HG03575 (cell line): ENCODE measurements at regions not wholly inside any gene's neighbourhood (a gene's known extent, or its start where the extent isn't known, plus 50 kb on each side); places are given as distances from the start of the nearest gene placed in this dataset.
"Not testable (repeated sequence)": the region's sequence is repeated elsewhere in the genome, so short reads cannot be mapped to it uniquely, and the experiment has no call there.

Experiments used
- ATAC-seq: cut with Tn5 transposase; IDR thresholded peaks from one replicate; pipeline ENCODE4 v1.9.1; 2021; ENCODE audit not compliant: unreplicated experiment, insufficient number of reproducible peaks, low FRiP score; ENCODE audit errors: extremely low read depth

DNA sequence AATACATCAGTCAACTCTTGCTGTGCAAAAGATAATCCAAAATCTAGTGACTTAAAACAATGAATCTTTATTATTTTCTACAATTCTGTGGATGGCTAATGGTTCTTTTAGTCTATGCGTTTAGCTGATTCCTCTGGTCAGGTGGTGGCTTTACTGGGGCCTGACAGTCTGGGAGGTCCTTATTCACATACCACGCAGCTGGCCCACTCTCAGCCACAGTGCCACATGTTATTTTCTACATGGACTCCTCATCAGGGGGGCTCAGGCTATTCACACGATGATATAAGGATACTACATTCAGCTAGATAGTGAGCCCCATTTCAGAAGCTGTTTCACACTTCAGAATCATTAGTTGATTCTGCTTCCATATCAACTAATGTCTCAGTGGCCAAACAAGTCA is 287.5 kb upstream of the MGAT4C start:
- ATAC-seq, result no peak

DNA sequence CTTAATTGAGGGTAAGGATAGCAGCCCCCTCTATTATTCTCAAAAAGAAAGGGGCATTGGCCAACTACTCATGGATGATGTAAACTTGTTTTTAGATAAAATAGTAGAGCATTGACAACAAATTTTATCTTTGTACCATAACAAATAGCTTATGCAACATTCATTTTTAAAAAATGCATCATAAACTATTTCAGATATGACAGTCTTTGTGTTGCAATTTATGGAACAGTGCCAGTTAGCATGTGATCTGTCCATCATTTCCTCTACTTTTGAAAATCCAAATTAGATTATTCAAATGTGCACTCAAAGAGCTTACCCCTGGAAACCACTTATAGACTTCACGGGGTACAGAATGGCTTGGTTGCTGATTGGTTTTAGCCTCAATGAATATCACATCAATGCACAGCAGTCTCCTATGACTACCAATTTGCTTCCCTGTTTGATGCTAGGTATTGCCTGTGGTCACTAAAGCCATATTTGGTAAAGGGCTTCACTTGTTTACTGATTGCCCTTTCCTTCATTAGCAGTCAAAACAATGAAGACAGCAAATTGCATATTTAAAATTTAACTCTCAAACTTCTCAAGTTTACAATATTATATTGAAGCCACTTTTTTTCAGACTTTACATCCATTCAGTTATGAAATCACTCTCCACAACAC is 274.9 kb upstream of the MGAT4C start:
- ATAC-seq, result no peak

DNA sequence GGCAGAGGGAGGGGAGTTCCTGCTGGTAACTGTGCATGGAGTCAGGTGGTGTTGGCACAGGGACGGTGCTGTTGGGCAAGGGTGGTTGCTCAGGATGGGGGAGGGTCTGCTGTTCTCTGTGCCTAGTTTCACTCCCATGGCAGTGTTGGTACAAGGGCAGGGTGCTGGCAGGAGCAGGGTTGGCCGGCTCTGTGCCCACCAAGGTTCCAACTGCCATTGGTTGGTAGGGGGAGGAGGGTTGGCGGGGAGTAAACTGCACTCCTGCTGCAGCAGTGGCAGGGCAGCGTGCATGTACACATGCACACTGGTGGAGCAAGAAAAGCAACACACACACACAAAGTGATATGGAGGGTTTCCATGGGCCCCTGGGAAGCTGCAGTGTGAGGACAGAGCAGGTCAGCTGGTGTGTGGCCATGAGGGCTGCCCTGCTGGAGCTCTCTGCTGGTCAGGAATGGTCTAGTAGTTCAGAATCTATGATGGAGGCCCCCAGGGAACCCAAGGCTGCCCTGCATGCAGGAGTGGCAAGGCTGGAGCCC is 269.9 kb upstream of the MGAT4C start:
- ATAC-seq, result no peak

DNA sequence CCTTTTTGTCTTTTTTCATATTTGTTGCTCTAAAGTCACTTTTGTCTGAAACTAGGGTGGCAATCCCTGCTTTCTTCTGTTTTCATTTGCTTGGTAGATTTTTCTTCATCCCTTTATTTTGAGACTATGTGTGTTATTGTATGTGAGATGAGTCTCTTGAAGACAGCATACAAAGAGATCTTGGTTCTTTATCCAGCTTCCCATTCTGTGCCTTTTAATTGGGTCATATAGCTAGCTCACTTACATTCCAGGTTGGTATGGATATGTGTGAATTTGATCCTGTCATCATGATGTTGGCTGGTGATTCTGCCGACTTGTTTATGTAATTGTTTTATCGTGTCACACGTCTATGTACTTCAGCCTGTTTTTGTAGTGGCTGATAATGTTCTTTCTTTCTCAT is 267.7 kb upstream of the MGAT4C start:
- no peak for ATAC-seq

DNA sequence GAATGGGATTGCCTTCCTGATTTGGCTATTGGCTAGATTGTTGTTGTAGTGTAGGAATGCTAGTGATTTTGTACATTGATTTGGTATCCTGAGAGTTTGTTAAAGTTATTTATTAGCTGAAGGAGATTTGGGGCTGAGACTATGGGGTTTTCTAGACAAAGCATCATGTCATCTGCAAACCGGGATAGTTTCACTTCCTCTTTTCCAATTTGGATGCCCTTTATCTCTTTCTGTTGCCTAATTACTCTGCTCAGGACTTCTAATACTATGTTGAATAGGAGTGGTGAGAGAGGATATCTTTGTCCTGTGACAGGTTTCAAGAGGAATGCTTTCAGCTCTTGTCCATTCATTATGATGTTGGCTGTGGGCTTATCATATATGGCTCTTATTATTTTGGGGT is 265.7 kb upstream of the MGAT4C start:
- ATAC-seq, result no peak

DNA sequence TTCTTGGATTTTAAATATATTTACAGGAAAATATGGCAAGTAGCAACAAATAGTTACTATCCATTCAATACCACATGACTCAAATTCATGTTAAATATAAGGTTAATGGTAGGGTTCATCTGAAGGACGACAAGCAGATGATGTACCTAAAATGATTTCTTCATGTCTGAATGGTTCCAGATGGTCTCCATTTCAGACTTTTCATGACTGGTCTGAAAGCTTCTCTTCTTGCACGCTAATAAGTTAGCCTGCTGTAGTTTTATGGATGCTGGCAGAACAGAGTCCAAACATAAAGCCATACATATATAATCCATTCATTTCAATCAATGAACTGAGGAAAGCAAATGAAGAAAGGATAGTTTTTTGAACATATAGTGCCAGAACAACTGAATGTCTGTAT is 257.0 kb upstream of the MGAT4C start:
- no peak for ATAC-seq

DNA sequence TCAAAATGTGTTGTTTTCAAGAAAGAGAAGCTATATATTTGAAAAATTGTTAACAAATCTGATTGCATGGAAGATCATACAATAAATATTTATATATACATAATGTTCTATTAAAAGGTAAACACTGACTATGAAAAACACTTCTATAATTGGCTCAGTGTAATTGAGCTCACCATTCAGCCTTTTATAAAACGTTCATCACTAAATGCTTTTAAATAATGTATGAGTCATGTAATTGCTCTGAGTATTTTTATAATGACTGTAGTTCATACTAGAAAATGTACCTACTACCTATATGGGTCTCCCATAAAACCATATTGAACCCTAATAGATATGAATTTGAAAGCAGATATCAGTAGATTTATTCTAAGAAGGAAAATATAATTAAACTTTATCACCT is 240.4 kb upstream of the MGAT4C start:
- no peak for ATAC-seq

DNA sequence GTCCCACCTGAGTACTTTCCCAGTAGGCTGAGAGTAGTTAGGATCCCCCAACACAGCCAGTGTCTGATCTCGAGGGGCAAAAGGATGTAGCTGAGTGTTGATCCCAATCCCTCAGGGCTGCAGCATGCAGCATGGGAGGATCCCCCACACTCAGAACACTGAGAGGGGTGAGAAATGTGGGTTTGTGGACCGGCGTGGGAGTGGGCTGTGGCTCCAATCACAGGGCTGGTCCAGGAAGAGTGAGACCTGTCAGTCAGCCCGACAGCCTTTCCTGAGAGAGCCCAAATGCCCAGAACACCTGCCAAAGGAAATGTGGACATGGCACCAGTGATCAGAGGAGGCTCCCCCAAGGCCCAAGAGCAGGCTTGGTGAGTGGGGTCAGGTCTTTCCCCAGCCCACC is 228.3 kb upstream of the MGAT4C start:
- ATAC-seq, result no peak

DNA sequence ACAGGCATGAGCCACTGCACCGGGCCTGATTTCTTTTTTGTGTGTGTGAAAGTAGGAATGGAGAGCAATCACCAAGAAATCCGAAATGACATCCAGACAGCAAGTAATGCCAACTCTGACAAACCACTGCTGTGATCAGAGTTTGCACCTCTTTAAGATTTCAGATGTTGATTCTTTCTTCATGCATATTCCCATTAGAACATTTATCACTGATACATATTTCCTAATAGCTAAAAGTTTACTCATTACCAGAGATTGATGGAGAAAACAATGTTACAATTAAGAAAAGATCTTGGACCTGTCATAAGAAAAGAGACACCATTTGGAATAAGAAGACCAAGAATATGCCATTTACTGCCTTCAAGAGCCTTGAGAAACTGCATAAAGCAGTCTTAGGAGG is 217.0 kb upstream of the MGAT4C start:
- no peak for ATAC-seq

DNA sequence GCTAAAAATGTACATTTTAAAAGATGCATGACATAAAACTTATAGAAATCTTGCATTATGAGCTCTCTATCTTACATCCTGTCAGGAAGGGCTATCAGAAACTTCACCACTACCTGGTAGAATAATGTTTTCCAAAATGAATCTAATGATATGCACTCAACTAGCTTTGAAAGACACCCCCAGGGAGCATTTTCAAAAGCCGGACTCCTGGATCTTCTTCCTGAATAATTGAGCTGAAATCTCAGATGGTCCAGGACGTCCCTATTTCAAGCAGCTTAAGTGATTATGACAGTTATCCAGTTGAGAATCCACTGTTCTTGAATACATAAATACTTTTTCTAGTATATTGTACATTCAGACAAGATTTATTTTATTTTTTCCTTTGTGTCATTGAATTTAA is 200.6 kb upstream of the MGAT4C start:
- no peak for ATAC-seq

DNA sequence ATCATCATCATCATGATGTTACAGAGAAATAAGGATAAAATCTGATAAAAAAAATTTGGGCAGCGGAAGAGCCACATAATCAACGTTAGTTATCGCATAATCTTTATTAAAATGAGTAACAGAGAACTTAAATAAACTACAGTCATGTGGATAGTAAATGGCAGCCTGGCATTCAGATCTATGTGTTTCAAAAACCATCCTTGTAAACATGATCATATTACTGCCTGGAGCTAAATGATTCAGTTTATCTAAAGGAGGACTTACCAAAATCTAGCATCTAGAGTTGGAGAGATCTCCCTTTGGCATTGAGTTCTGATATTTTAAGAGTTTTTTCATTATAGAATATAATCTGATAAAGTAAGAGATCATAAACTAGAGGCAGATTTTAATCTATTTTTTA is 200.1 kb upstream of the MGAT4C start:
- ATAC-seq, result no peak

DNA sequence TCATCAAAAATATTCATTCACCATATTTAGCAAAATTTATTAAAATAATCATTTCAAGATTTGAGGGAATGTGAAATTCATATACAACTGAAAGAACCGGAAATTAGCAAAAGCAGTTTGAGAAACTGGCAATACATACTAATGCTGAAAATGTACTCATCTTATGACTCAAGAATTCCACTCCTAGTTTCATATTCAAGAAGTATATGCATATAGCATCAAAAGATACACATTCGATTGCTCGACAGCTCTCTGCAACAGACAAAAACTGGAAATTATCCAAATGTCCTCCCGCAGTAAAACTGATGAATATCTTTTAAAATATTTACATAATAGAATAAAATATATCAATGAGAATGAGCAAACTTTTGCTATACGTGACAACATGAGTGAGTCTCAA is 189.2 kb upstream of the MGAT4C start:
- ATAC-seq, result no peak

DNA sequence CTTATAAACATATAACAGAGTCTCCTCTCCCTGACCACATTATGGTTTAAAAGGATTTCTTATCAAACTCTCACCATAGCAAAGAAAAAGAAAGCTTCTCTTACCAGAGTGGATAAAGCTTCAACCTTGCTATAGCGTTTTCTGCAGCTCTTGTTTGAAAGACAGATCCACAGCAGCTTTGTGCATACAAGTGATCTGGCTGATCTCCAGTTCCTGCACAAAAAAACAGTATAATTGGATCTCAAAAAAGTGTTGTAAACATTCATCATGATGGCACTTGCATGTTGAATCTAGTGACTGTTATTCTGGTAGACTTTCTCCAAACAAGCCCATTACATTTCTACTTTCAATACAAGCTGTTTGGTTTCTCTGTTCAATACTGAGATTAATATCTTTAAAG is 178.9 kb upstream of the MGAT4C start:
- no peak for ATAC-seq

DNA sequence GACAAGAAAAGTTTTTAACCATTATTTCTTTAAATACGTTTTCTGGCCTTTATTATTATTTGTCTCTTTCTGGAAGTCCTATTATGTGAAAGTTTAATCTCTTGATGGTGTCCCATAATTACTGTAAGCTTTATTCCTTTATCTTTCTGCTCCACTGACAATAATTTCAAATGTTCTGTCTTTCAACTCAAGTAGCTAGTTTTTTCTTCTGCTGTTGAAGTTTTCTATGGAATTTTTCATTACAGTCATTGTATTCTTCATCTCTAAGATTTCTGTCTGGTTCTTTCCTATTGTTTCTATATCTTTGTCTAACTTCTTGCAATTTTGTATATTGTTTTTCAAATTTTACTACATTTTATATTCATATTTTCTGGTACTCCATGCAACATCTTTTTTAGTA is 173.6 kb upstream of the MGAT4C start:
- no peak for ATAC-seq

DNA sequence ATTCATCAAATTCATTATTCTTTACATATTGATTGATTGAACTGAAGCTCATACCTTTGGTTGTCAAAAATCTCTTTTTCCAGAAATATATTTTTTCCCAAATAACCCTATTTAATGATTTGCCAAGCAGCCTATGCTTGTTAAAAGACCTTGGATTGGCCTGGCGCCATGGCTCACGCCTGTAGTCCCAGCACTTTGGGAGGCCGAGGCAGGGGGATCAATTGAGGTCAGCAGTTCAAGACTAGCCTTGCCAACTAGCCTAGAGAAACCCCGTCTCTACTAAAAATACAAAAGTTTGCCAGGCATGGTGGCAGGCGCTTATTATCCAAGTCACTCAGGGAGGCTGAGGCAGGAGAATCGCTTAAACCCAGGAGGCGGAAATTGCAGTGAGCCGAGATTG is 165.1 kb upstream of the MGAT4C start:
- ATAC-seq, result no peak

DNA sequence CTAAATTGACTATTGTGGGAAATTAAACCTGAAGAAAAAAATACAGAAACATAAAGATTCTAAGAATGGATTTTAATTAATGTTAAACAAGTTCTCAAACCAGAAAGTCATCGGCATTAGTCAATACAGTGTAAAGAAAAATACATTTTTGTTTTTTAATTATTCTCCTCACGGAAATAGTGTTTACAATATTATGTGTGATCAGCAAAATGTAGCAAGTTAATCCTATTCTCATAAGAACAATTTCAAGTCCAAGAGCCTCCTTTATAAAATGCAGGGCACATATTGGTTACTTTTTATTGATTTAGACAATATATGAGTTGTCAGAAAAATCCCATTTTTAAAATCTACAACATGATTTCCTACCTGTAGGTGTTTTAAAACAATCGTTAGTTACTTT is 158.0 kb upstream of the MGAT4C start:
- no peak for ATAC-seq

DNA sequence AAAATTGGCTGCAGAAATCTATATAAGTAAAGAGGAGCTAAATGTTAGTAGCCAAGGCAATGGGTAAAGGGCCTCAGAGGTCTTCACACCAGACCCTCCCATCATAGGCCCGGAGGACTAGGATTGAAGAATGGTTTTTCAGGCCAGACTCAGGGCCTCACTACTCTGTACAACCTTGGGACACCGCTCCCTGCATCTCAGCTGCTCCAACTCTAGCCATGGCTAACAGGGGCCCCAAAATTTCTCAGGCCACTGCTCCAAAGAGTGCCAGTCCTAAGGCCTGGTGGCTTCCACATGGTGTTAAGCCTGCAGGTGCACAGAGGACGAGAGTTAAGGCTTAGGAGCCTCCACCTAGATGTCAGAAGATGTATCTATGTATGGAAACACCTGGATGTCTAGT is 155.5 kb upstream of the MGAT4C start:
- ATAC-seq, result no peak

DNA sequence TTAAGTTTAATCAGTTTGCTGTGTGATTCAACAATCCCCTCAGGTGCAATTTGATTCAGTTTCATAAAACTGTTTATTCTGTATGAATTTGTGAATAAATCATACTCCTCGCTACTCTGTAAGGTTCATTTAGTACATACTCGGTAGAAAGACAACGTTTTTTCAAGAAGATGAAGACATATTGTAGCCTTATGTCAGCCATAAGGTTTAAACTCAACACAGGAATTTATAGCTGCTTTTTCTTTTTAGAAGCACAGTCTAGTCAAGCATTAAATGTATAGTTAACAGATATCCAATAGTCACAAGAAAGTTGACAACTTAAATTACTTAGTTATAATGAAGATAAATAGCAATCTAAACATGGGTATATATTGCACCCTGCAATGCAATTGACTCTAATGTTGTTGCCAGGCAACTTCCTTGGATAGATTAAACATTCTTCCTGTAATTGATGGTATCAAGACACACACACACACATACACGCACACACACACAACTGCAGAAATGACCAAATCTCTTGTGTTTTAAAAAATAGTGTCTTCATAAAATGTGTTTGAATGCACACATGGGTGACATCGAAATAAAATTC is 151.5 kb upstream of the MGAT4C start:
- no peak for ATAC-seq

DNA sequence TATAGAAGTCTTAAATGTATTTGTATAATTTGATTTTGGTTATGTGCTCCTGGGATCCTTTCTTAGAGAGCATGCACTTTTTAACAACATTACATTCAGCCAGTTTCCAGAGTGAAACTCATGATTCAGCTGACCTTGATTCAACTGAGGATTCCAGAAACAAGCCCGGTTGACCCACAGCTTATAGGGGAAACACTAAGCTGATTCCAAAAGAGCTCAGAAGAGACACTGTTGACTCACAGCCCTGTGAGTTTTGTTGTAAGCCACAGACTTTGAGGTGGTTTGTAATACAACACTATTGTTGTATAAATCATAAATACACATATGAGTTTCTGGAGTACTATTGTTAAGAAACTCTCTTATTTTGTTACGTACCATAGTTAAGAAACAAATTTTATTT is 133.8 kb upstream of the MGAT4C start:
- ATAC-seq, result no peak

DNA sequence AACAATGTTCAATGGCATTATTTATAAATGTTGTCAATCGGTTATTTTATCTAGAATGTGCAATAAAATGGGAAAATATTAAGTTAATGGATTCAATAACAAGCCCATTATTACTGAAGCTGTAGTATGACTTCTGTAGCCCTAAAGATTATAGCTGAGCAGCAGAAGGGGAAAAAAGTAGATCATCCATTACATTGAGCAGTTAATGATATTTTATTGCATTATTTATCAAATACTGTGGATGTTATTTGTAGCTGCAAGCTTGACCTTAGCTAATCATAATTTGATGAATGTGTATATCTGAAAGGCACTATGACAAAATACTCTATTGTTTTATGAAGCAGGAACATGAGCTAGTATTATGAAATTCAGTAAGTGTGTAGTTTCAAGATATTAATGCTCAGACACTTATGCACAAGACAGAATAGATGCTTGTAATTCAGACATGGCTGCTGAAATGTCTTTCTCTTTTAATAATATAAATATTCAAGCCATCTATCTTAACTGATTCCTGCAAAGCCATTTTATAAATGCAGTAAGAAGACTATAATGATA is 131.5 kb upstream of the MGAT4C start:
- no peak for ATAC-seq

DNA sequence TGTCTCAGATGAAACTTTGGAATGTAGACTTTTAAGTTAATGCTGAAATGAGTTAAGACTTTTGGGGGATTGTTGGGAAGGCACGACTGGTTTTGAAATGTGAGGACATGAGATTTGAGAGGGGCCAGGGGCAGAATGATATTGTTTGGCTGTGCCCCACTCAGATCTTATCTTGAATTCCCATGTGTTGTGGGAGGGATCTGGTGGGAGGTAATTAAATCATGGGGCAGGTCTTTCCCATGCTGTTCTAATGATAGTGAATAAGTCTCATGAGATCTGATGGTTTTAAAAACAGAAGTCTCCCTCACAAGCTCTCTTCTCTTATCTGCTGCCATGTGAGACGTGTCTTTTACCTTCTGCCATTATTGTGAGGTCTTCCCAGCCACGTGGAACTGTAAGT is 127.6 kb upstream of the MGAT4C start:
- ATAC-seq, result not testable (repeated sequence)
